Upper lobe of left lung (tissue), 4 donors: ENCODE measurements at regions not wholly inside any gene's neighbourhood (a gene's known extent, or its start where the extent isn't known, plus 50 kb on each side); places are given as distances from the start of the nearest gene placed in this dataset.

Experiments
- POLR2A ChIP-seq, 4 donors: fragments of 450-650 bp; IDR thresholded peaks; one replicate each; pipeline ENCODE4 v1.5.1; 2016 to 2017; ENCODE audit warnings: antibody characterized with exemption in 4 of 4, mild to moderate bottlenecking in 2 of 4
- TF ChIP-seq, protein P1 (sequence below), 6 experiments: fragments of 450-650 bp in 4 of 6; fragments of 200-600 bp in 2 of 6; sonication (generic) in 2 of 6; IDR thresholded peaks; one replicate each; pipeline ENCODE4 v1.5.1; 2016 to 2019; ENCODE audit warnings: antibody characterized with exemption in 6 of 6

DNA sequence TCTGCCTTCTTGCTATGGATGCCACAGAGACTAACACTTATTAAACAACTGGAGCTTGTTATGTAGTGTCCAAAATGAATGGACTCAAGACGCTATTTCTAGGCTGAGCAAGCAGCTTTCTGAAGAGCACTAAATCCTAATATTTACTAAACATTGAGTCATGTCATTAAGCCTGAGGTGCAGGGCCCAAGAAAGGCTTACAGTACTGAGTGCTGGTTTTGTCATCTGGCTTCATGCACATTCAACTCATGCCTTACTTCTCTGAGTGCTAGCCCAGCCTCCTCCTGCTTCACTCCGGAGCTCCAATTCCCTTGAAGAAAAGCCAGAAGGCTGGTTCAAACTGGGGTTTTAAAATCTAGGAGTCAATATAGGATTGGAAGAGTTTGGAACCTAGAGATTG lies 363.3 kb upstream of the CDH5 start:
- TF ChIP-seq, protein P1, sequence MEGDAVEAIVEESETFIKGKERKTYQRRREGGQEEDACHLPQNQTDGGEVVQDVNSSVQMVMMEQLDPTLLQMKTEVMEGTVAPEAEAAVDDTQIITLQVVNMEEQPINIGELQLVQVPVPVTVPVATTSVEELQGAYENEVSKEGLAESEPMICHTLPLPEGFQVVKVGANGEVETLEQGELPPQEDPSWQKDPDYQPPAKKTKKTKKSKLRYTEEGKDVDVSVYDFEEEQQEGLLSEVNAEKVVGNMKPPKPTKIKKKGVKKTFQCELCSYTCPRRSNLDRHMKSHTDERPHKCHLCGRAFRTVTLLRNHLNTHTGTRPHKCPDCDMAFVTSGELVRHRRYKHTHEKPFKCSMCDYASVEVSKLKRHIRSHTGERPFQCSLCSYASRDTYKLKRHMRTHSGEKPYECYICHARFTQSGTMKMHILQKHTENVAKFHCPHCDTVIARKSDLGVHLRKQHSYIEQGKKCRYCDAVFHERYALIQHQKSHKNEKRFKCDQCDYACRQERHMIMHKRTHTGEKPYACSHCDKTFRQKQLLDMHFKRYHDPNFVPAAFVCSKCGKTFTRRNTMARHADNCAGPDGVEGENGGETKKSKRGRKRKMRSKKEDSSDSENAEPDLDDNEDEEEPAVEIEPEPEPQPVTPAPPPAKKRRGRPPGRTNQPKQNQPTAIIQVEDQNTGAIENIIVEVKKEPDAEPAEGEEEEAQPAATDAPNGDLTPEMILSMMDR (IDR thresholded peaks at IDR 0.05): no peak
- no peak for TF ChIP-seq POLR2A (IDR thresholded peaks at IDR 0.05)
